Ovary (tissue), 3 donors: ENCODE measurements at regions not wholly inside any gene's neighbourhood (a gene's known extent, or its start where the extent isn't known, plus 50 kb on each side); places are given as distances from the start of the nearest gene placed in this dataset.

Source experiments
- EP300 ChIP-seq: sonication (generic); formaldehyde crosslinking; IDR thresholded peaks from one replicate; pipeline ENCODE4 v1.6.1; 2017; ENCODE audit warnings: antibody characterized with exemption
- POLR2A ChIP-seq: fragments of 450-650 bp; IDR thresholded peaks from one replicate; pipeline ENCODE4 v1.6.1; 2017; ENCODE audit warnings: antibody characterized with exemption, mild to moderate bottlenecking, moderate library complexity
- TF ChIP-seq, protein P1 (sequence below), 3 donors: fragments of 450-650 bp in 2 of 3; fragments of 200-600 bp in 1 of 3; IDR thresholded peaks; one replicate each; pipeline versions ENCODE4 v1.5.1 to v1.8.0; 2016 to 2022; ENCODE audit warnings: antibody characterized with exemption in 3 of 3, mild to moderate bottlenecking in 1 of 3
- donor health status: DM: no; HTN: no; CAD: no.

GRCh38 chr1:227440182-227440581 lies 121.9 kb upstream of the CDC42BPA start:
- TF ChIP-seq, protein P1, sequence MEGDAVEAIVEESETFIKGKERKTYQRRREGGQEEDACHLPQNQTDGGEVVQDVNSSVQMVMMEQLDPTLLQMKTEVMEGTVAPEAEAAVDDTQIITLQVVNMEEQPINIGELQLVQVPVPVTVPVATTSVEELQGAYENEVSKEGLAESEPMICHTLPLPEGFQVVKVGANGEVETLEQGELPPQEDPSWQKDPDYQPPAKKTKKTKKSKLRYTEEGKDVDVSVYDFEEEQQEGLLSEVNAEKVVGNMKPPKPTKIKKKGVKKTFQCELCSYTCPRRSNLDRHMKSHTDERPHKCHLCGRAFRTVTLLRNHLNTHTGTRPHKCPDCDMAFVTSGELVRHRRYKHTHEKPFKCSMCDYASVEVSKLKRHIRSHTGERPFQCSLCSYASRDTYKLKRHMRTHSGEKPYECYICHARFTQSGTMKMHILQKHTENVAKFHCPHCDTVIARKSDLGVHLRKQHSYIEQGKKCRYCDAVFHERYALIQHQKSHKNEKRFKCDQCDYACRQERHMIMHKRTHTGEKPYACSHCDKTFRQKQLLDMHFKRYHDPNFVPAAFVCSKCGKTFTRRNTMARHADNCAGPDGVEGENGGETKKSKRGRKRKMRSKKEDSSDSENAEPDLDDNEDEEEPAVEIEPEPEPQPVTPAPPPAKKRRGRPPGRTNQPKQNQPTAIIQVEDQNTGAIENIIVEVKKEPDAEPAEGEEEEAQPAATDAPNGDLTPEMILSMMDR (IDR thresholded peaks at IDR 0.05), result no peak
- TF ChIP-seq EP300 (no peak), POLR2A (no peak)
